HG03521 (cell line): ENCODE measurements at regions not wholly inside any gene's neighbourhood (a gene's known extent, or its start where the extent isn't known, plus 50 kb on each side); places are given as distances from the start of the nearest gene placed in this dataset.

ENCODE experiments used
- ATAC-seq: cut with Tn5 transposase; IDR thresholded peaks from one replicate; pipeline ENCODE4 v1.9.1; 2021; ENCODE audit warnings: mild to moderate bottlenecking, moderate library complexity; ENCODE audit not compliant: unreplicated experiment

- ATAC-seq: no peak
These were observed 377.3 kb upstream of the MEF2C start for GRCh38 chr5:89260254-89260653.

GRCh38 chr5:89255845-89256463 lies 373.0 kb upstream of the MEF2C start:
- ATAC-seq: no peak

- ATAC-seq: no peak
These were observed 370.8 kb upstream of the MEF2C start for GRCh38 chr5:89253666-89254352.

- no peak for ATAC-seq
These were observed 363.9 kb upstream of the MEF2C start for GRCh38 chr5:89246864-89247263.

GRCh38 chr5:89246252-89246651 lies 363.3 kb upstream of the MEF2C start:
- ATAC-seq: no peak

GRCh38 chr5:89243611-89244010 lies 360.6 kb upstream of the MEF2C start:
- ATAC-seq: no peak

- no peak for ATAC-seq
These were observed 358.2 kb upstream of the MEF2C start for GRCh38 chr5:89241186-89241585.

- ATAC-seq: no peak
These were observed 353.9 kb upstream of the MEF2C start for GRCh38 chr5:89236900-89237299.

- no peak for ATAC-seq
These were observed 350.5 kb upstream of the MEF2C start for GRCh38 chr5:89233462-89233861.

- peak; percentile 97 for ATAC-seq
These were observed 349.2 kb upstream of the MEF2C start for GRCh38 chr5:89232139-89232603.

- ATAC-seq: no peak
These were observed 347.2 kb upstream of the MEF2C start for GRCh38 chr5:89230178-89230577.

GRCh38 chr5:89229331-89230070 lies 346.5 kb upstream of the MEF2C start:
- ATAC-seq: no peak

- ATAC-seq: no peak
These were observed 345.4 kb upstream of the MEF2C start for GRCh38 chr5:89228355-89228754.

GRCh38 chr5:89218364-89218763 lies 335.4 kb upstream of the MEF2C start:
- no peak for ATAC-seq

- no peak for ATAC-seq
These were observed 333.6 kb upstream of the MEF2C start for GRCh38 chr5:89216606-89217005.

- ATAC-seq: no peak
These were observed 330.6 kb upstream of the MEF2C start for GRCh38 chr5:89213573-89213972.

- no peak for ATAC-seq
These were observed 328.9 kb upstream of the MEF2C start for GRCh38 chr5:89211836-89212235.

- no peak for ATAC-seq
These were observed 325.8 kb upstream of the MEF2C start for GRCh38 chr5:89208811-89209210.

- no peak for ATAC-seq
These were observed 325.4 kb upstream of the MEF2C start for GRCh38 chr5:89208392-89208791.

GRCh38 chr5:89204756-89205155 lies 321.8 kb upstream of the MEF2C start:
- no peak for ATAC-seq

GRCh38 chr5:89203611-89204010 lies 320.6 kb upstream of the MEF2C start:
- ATAC-seq: no peak

- ATAC-seq: no peak
These were observed 317.9 kb upstream of the MEF2C start for GRCh38 chr5:89200899-89201298.
